ENCODE measurements at regions not wholly inside any gene's neighbourhood (a gene's known extent, or its start where the extent isn't known, plus 50 kb on each side); places are given as distances from the start of the nearest gene placed in this dataset.
"Not testable (repeated sequence)": the region's sequence is repeated elsewhere in the genome, so short reads cannot be mapped to it uniquely, and the experiment has no call there.

DNA sequence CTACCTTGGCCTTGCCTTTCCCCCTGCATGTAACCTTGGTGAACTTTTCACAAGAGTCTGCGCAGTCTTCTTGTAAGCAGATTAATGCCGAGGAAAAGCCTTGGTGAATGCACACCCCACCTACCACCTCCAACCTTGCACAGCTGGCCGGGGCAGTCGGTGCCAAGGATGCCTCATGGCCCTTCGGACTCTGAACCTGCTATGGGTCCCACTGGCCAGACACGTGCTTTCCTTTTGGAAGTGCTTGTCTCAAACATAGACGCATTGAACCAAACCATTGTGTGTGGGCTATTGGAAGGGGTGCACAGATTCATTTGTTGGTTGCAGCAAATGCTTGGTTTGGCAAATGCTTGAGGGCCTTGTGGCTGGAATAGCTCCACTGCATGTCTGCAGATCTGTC, 109.0 kb upstream of the PLGLB2 start:
- H3K27ac ChIP-seq; DNase-seq (ENCODE audit: low read depth in 1 of 2, low spot score in 1 of 2); H3K4me2 ChIP-seq; POLR2A ChIA-PET; H3K4me3 ChIP-seq; CTCF ChIA-PET; H3K9me3 ChIP-seq; FAIRE-seq; ATAC-seq; H3K4me1 ChIP-seq: not testable (repeated sequence)
- WGBS (ENCODE audit: missing lambda C conversion rate), result no CpG with 5 or more reads among the region's 7 CpGs

DNA sequence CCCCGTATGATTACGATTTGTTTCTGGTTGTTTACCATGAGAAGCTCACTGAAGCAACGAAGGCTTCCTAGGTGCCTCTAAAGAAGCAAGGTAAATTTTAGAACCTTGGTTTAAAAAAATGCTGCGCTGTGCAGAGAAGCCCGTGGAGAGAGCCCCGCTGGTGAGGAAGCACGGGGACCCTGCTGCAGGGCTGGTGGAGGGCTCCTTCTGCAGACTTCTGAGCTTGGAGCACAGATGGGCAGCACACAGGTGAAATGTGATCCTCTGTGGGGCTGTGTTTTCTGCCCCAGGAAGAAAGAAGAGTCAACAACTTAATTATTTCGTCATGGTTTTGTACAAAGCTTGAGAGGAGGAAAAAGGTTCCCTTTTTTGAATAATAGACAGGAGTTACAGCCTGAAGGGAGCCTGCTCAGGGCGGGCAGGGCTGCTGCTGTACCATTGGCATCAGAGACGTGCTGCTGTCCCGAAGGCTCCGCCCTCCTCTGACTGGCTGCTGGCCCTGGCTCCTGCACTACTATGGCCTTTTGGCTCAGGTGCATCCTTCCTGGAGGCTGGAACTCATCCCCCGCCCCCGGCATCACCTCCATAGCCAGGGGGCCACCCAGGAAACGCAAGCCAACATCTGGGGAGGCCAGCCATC, 108.0 kb upstream of the PLGLB2 start:
- 92% methylated on average over 12 of the region's 15 CpGs for WGBS (ENCODE audit: missing lambda C conversion rate)
- FAIRE-seq; H3K4me3 ChIP-seq; CTCF ChIA-PET; H3K4me1 ChIP-seq; H3K4me2 ChIP-seq; H3K27ac ChIP-seq; H3K9me3 ChIP-seq; POLR2A ChIA-PET; DNase-seq (ENCODE audit: low read depth in 1 of 2, low spot score in 1 of 2): not testable (repeated sequence)
- ATAC-seq, result 0 out of 6 replicates have a peak, but pooled peaks of 1 of the 2 experiments have one; percentile 30

DNA sequence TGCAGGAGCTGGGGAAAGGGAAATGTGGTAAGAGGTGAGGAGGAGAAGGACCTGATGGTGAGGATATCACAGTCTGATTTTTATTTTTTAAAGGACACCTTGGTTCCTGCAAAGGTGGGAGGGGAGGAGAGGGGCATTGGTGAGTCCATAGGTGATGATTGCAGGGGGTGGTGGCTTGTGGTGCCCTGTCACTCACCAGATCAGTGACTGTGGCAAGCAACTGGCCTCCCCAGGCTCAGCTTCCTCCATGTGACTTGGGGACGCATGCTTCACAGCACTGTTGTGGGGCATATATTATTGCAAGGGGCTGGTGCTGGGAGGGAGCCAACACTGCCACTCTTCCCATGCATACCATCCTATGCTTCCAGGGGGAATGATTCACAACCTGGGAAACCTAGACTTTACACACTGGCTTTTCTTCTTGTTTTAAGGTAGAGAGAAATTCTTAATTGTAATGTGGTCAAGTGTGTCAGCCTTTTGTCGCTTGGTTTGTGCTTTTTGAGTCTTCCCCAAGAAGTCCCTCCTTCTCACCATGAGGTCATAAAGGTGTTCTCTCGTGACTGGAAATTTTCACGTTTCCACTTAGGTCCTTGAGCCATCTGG, 106.8 kb upstream of the PLGLB2 start:
- CTCF ChIA-PET; POLR2A ChIA-PET; H3K4me3 ChIP-seq; DNase-seq (ENCODE audit: low read depth in 1 of 2, low spot score in 1 of 2); FAIRE-seq; H3K27ac ChIP-seq; H3K4me1 ChIP-seq; H3K4me2 ChIP-seq; H3K9me3 ChIP-seq: not testable (repeated sequence)
- ATAC-seq, result peak; percentile 35 to 39; a peak in 4 of 6 replicates
- 91% methylated on average over 4 of the region's 4 CpGs for WGBS (ENCODE audit: missing lambda C conversion rate)

DNA sequence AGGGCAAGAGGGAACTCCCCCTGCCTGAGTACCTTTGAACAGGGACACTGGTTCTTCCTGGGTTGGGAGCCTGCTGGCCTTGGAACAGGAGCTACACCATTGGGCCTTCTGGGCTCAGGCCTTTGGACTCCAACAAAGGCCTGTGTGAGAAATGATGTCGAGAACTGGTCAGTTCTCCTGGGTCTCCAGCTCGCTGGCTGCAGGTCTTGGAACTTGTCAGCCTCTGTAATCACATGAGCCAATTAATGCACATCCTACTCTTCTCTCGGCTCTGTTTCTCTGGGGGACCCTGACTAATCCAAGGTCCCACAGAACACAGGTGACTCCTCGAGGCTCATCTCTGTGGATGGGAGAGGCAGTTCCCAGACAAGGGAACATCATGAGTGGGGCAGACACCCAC, 104.7 kb upstream of the PLGLB2 start:
- H3K4me3 ChIP-seq, H3K9me3 ChIP-seq: not testable (repeated sequence)

DNA sequence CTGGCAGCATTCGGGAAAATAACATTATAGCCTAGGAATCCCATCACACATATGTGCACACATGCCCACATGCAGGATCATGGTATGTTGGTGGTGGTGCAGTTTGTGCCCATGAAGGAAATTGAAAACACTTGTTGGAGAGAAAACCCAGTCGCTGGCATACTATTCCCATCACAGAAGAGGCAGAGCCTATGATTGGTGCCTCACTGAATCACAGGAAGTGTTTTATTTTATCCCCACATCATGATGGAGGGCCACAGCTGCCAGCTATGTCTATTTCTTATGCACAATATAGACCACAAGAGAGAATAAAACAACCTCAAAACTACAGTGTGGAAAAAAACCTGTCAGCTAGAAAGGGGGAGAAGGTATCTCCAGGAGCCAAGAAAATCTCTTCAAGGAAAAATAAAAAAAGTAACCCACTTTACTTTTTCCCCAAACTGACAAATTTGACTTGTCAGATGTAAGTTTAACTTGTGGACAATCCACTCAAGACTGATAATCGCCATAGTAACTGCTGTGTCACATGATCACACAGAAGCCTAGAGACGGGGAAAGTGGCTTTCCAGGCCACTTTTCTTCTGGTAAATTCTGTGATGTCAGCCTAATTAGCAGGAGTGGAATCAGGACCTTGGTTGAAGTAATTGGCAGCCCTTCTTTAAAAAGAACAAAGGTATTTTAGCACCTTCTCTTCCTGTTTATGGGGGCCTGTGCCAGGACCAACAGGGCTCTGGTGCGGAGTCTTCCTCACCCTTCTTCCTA, 100.0 kb upstream of the PLGLB2 start:
- WGBS (ENCODE audit: missing lambda C conversion rate), result 83% methylated on average over 3 of the region's 5 CpGs
- POLR2A ChIA-PET; ATAC-seq; H3K9me3 ChIP-seq; H3K4me1 ChIP-seq; CTCF ChIA-PET; H3K4me3 ChIP-seq; H3K27ac ChIP-seq; H3K4me2 ChIP-seq; FAIRE-seq; DNase-seq (ENCODE audit: low read depth in 1 of 2, low spot score in 1 of 2): not testable (repeated sequence)

More for the DNA sequence above, 104.7 kb upstream of the PLGLB2 start:
- 87% methylated on average over 2 of the region's 4 CpGs for WGBS (ENCODE audit: missing lambda C conversion rate)
- H3K4me2 ChIP-seq; CTCF ChIA-PET; H3K27ac ChIP-seq; DNase-seq (ENCODE audit: low read depth in 1 of 2, low spot score in 1 of 2); ATAC-seq; FAIRE-seq; POLR2A ChIA-PET; H3K4me1 ChIP-seq: not testable (repeated sequence)

DNA sequence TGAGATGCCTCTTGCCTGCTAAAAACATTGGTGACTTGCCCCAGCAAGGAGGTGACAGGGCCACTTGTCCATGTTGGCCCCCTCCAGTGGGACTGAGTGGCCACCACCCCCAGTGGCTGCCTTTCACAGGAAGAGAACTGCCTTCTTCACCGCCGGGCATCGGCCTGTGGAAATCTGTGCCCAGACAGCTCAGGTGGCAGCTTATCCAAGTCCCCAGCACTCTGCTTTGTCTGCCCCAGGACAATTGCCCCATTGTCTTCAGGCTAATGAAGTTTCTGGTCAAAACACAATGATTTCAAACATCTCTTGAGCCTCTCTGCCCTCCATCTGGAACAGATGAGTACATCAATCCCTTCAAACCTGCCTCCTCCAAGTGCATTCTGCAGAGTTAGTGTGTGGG, 99.1 kb upstream of the PLGLB2 start:
- ATAC-seq; DNase-seq (ENCODE audit: low read depth in 1 of 2, low spot score in 1 of 2); H3K9me3 ChIP-seq; H3K4me3 ChIP-seq; POLR2A ChIA-PET; FAIRE-seq; H3K4me1 ChIP-seq; CTCF ChIA-PET; H3K27ac ChIP-seq; H3K4me2 ChIP-seq: not testable (repeated sequence)
- no CpG with 5 or more reads among the region's 3 CpGs for WGBS (ENCODE audit: missing lambda C conversion rate)

DNA sequence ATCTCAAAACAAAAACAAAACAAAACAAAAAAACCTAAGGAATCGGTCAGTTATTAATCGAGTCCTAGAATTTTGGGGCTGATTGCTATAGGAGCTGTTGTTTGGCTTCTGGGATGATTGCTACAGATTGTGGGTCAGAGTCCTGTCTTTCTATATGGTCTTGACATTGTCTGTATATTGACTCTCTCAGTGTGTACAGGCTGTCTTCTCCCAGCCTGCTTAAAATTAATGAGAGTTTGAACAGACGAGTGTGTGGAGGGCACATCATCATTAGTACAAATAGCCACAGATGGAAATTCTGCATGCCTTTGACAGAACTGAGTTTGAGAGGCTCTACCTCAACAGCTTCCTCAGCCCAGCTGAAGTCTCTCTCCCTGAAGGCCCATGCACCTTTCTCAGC, 98.0 kb upstream of the PLGLB2 start:
- FAIRE-seq; POLR2A ChIA-PET; H3K9me3 ChIP-seq; H3K27ac ChIP-seq; H3K4me3 ChIP-seq; H3K4me2 ChIP-seq; ATAC-seq; H3K4me1 ChIP-seq; CTCF ChIA-PET; DNase-seq (ENCODE audit: low read depth in 1 of 2, low spot score in 1 of 2): not testable (repeated sequence)
- 77% methylated on average over 3 of the region's 3 CpGs for WGBS (ENCODE audit: missing lambda C conversion rate)

DNA sequence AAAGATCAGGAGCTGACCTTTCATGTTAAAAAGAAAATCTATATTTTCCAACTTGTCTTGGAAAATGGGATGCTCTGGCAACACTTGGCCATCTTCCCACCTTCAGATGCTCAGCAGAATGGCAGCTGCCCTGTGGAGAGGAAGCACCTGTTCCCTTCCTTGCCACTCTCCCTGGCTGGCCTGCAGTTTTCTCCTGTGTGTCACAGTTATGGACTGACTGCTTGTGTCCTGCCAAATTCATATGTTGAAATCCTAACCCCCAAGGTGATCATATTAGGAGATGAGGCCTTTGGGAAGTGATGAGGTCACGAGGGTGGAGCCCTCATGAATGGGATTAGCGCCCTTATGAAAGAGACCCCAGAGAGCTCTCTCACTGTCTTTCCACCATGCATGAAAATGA, 97.0 kb upstream of the PLGLB2 start:
- ATAC-seq; FAIRE-seq; CTCF ChIA-PET; H3K27ac ChIP-seq; H3K4me3 ChIP-seq; H3K4me2 ChIP-seq; H3K9me3 ChIP-seq; POLR2A ChIA-PET; DNase-seq (ENCODE audit: low read depth in 1 of 2, low spot score in 1 of 2); H3K4me1 ChIP-seq: not testable (repeated sequence)
- WGBS (ENCODE audit: missing lambda C conversion rate), result no CpG with 5 or more reads among the region's 2 CpGs

DNA sequence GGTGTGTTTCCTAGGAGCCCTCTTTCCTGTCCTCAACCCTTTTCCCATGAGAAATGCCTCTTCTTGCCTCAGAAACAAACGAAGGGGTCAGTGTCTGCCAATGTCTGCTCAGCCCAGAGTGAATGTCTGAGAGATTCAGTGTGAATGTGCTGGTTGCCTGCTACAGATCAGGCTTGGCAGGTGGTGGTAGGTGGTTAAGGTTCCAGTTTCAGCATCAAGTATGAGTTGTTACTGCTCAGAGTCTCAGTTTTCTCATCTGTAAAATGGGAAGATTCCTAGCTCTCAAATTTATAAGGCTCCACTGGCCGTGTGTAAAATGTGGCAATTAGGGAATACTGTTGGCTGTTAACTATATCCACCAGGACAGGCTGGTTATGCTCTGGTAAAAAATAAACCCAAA, 96.3 kb upstream of the PLGLB2 start:
- H3K4me1 ChIP-seq; H3K9me3 ChIP-seq; ATAC-seq; CTCF ChIA-PET; FAIRE-seq; H3K27ac ChIP-seq; H3K4me3 ChIP-seq; H3K4me2 ChIP-seq; POLR2A ChIA-PET; DNase-seq (ENCODE audit: low read depth in 1 of 2, low spot score in 1 of 2): not testable (repeated sequence)
- WGBS (ENCODE audit: missing lambda C conversion rate), result 66% methylated on average over 2 of the region's 2 CpGs

DNA sequence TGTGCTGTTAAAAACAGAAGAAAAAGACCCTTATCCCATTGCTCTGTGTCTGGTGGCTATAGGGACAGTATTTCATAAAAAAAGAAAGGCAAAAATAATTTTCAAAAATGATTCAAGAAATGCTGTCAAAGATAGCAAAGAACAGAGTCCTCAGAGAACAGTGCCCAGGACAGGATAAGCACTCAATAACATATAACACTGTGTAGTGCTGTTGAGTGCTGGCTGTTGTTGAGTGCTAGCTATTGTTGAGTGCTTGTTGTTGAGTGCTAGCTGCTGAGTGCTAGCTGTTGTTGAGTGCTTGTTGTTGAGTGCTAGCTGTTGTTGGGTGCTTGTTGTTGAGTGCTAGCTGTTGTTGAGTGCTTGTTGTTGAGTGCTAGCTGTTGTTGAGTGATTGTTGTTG, 94.5 kb upstream of the PLGLB2 start:
- not testable (repeated sequence) for FAIRE-seq, H3K4me1 ChIP-seq

DNA sequence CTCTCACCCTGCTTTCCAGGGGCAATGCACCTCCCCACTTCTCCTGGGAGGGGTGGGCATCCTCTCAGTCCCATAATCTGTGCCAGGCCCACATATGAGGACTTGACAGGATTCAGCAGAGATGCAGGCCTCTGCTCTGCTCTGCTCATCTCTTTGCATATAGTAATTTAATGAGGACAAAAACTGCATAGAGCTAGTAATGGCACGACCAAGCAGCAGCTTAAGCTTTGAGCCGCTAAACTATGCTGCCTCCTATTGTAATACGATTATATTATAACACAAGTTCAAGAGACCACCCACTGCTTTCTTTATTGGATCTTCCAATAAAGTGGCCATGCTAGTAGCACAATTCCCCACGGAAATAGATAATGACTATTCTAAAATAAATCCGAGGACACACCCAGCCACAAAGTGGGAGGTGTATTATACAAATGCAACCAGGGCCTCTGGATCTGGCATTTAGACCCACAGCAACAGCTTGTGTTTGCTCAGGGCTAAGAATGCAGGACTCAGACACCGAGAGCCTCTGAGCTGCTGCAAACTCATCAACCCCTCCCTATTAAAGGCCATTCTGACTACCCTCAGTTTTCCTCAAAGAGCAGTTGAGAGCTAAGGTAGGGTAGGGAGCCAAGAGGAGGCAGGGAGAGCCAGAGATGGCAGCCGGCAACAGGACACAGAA, 93.6 kb upstream of the PLGLB2 start:
- H3K9me3 ChIP-seq; POLR2A ChIA-PET; H3K27ac ChIP-seq; FAIRE-seq; DNase-seq (ENCODE audit: low read depth in 1 of 2, low spot score in 1 of 2); H3K4me2 ChIP-seq; H3K4me3 ChIP-seq; CTCF ChIA-PET: not testable (repeated sequence)
- H3K4me1 ChIP-seq, result peaks cover 12% of the 10 kb centered on the region
- ATAC-seq, result peak in 1 of 2 experiments; percentile 38; a peak in 2 of 6 replicates
- 65% methylated on average over 7 of the region's 7 CpGs for WGBS (ENCODE audit: missing lambda C conversion rate)

More for the DNA sequence above, 94.5 kb upstream of the PLGLB2 start:
- H3K27ac ChIP-seq; ATAC-seq; H3K4me2 ChIP-seq; H3K4me3 ChIP-seq; CTCF ChIA-PET; H3K9me3 ChIP-seq; DNase-seq (ENCODE audit: low read depth in 1 of 2, low spot score in 1 of 2); POLR2A ChIA-PET: not testable (repeated sequence)
